H9 (cell line): ENCODE measurements at regions not wholly inside any gene's neighbourhood (a gene's known extent, or its start where the extent isn't known, plus 50 kb on each side); places are given as distances from the start of the nearest gene placed in this dataset.

ENCODE experiments used
- DNase-seq: peaks from one replicate; pipeline ENCODE4 v3.0.0-alpha.2; 2017
- H2AFZ ChIP-seq: one replicate; pipeline ENCODE4 v1.6.1; 2013; ENCODE audit warnings: mild to moderate bottlenecking, low read length, control low read depth, moderate library complexity
- H2AK5ac ChIP-seq: 2 replicates; pipeline ENCODE4 v1.6.1; 2013; ENCODE audit warnings: low read length, control low read depth, mixed read lengths; ENCODE audit not compliant: insufficient read length
- H2BK120ac ChIP-seq: one replicate; pipeline ENCODE4 v1.6.1; 2013; ENCODE audit warnings: low read depth, mild to moderate bottlenecking, low read length, control low read depth, inconsistent platforms; ENCODE audit not compliant: poor library complexity, severe bottlenecking
- H2BK12ac ChIP-seq: 2 replicates; pipeline ENCODE4 v1.6.1; 2013; ENCODE audit warnings: low read length, control low read depth, mixed read lengths, low read depth; ENCODE audit not compliant: insufficient read length
- H2BK15ac ChIP-seq: 2 replicates; pipeline ENCODE4 v1.6.1; 2013; ENCODE audit warnings: low read depth, low read length, control low read depth
- H2BK20ac ChIP-seq: one replicate; pipeline ENCODE4 v1.6.1; 2013; ENCODE audit warnings: low read depth, mild to moderate bottlenecking, low read length, control low read depth, inconsistent platforms; ENCODE audit not compliant: poor library complexity, severe bottlenecking
- H2BK5ac ChIP-seq: 2 replicates; pipeline ENCODE4 v1.6.1; 2013; ENCODE audit warnings: low read length, control low read depth, mixed read lengths; ENCODE audit not compliant: insufficient read length
- H3K14ac ChIP-seq: 2 replicates; pipeline ENCODE4 v1.6.1; 2013; ENCODE audit warnings: low read length, control low read depth; ENCODE audit not compliant: insufficient read depth
- H3K18ac ChIP-seq: 2 replicates; pipeline ENCODE4 v1.6.1; 2013; ENCODE audit warnings: low read depth, mild to moderate bottlenecking, mixed read lengths, low read length, control low read depth; ENCODE audit not compliant: insufficient read length
- H3K23ac ChIP-seq: 2 replicates; pipeline ENCODE4 v1.6.1; 2013; ENCODE audit warnings: low read length, control low read depth, mixed read lengths, low read depth; ENCODE audit not compliant: insufficient read length
- H3K23me2 ChIP-seq: 2 replicates; pipeline ENCODE4 v1.6.1; 2013; ENCODE audit warnings: low read depth, mild to moderate bottlenecking, mixed read lengths, low read length, control low read depth; ENCODE audit not compliant: insufficient read length, poor library complexity, severe bottlenecking
- H3K27ac ChIP-seq: 2 replicates; pipeline ENCODE4 v1.5.1; 2013; ENCODE audit warnings: low read length, control low read depth, mixed read lengths, low read depth; ENCODE audit not compliant: insufficient read length
- H3K27me3 ChIP-seq: 2 replicates; pipeline ENCODE4 v1.6.1; 2013; ENCODE audit warnings: low read length, control low read depth, inconsistent platforms; ENCODE audit not compliant: insufficient read depth
- H3K4ac ChIP-seq: 2 replicates; pipeline ENCODE4 v1.6.1; 2013; ENCODE audit warnings: low read depth, mild to moderate bottlenecking, control low read depth, inconsistent platforms, low read length, moderate library complexity
- H3K4me1 ChIP-seq: 2 replicates; pipeline ENCODE4 v1.6.1; 2013; ENCODE audit warnings: low read length, control low read depth, inconsistent platforms; ENCODE audit not compliant: insufficient read depth
- H3K4me2 ChIP-seq: 2 replicates; pipeline ENCODE4 v1.6.1; 2013; ENCODE audit warnings: low read length, control low read depth, mixed read lengths; ENCODE audit not compliant: insufficient read length, insufficient read depth
- H3K56ac ChIP-seq: 2 replicates; pipeline ENCODE4 v1.6.1; 2013; ENCODE audit warnings: low read depth, mild to moderate bottlenecking, mixed read lengths, low read length, control low read depth; ENCODE audit not compliant: insufficient read length
- H3K79me1 ChIP-seq: 2 replicates; pipeline ENCODE4 v1.6.1; 2013; ENCODE audit warnings: low read depth, mild to moderate bottlenecking, moderate library complexity, low read length, control low read depth, inconsistent platforms; ENCODE audit not compliant: insufficient read depth, poor library complexity, severe bottlenecking
- H3K79me2 ChIP-seq: 2 replicates; pipeline ENCODE4 v1.6.1; 2013; ENCODE audit warnings: low read length, control low read depth, inconsistent platforms; ENCODE audit not compliant: insufficient read depth
- H3K9ac ChIP-seq: 2 replicates; pipeline ENCODE4 v1.6.1; 2013; ENCODE audit warnings: low read length, control low read depth, mixed read lengths; ENCODE audit not compliant: insufficient read length; ENCODE audit errors: extremely low read depth
- H3K9me3 ChIP-seq: one replicate; pipeline ENCODE4 v1.6.1; 2013; ENCODE audit warnings: low read depth, low read length, inconsistent platforms; ENCODE audit not compliant: control insufficient read depth
- H3T11ph ChIP-seq: one replicate; pipeline ENCODE4 v1.6.1; 2013; ENCODE audit warnings: mild to moderate bottlenecking, low read length, control low read depth, inconsistent platforms
- H4K20me1 ChIP-seq: one replicate; pipeline ENCODE4 v1.6.1; 2013; ENCODE audit not compliant: control insufficient read depth, insufficient read length, insufficient read depth
- H4K5ac ChIP-seq: 2 replicates; pipeline ENCODE4 v1.6.1; 2013; ENCODE audit warnings: low read depth, mild to moderate bottlenecking, mixed read lengths, low read length, control low read depth; ENCODE audit not compliant: insufficient read length
- H4K8ac ChIP-seq: replicated peaks from 2 replicates; pipeline ENCODE4 v1.6.1; 2013; ENCODE audit warnings: low read length, control low read depth, mixed read lengths, low read depth; ENCODE audit not compliant: insufficient read length
- H4K91ac ChIP-seq: 2 replicates; pipeline ENCODE4 v1.6.1; 2013; ENCODE audit warnings: low read depth, mild to moderate bottlenecking, moderate library complexity, mixed read lengths, low read length, control low read depth; ENCODE audit not compliant: insufficient read length
- H3K27ac Mint-ChIP-seq, 3 experiments: 2 replicates in 2 of 3; 3 replicates in 1 of 3; pipeline ENCODE4 v1.8.0; 2020 to 2021; ENCODE audit warnings: mixed read lengths in 3 of 3, mild to moderate bottlenecking in 1 of 3, moderate library complexity in 1 of 3
- H3K27me3 Mint-ChIP-seq: 2 replicates; pipeline ENCODE4 v1.8.0; 2021; ENCODE audit warnings: low read depth, mild to moderate bottlenecking, moderate library complexity, mixed read lengths
- H3K36me3 Mint-ChIP-seq, 3 experiments: 2 replicates in 2 of 3; 3 replicates in 1 of 3; pipeline ENCODE4 v1.8.0; 2020 to 2021; ENCODE audit warnings: low read depth in 3 of 3, mixed read lengths in 3 of 3; ENCODE audit not compliant: insufficient read depth in 1 of 3
- H3K4me1 Mint-ChIP-seq, 2 experiments: 2 replicates each; pipeline ENCODE4 v1.8.0; 2020; ENCODE audit warnings: mixed read lengths in 2 of 2
- H3K4me3 Mint-ChIP-seq, 2 experiments: 2 replicates in 1 of 2; 3 replicates in 1 of 2; pipeline ENCODE4 v1.8.0; 2020 to 2021; ENCODE audit warnings: mild to moderate bottlenecking in 2 of 2, mixed read lengths in 2 of 2, moderate library complexity in 1 of 2
- H3K9me3 Mint-ChIP-seq, 2 experiments: 2 replicates in 1 of 2; 3 replicates in 1 of 2; pipeline ENCODE4 v1.8.0; 2020; ENCODE audit warnings: mild to moderate bottlenecking in 2 of 2, mixed read lengths in 2 of 2, moderate library complexity in 1 of 2
- WGBS: extraction: QIAGEN DNeasy Blood & Tissue Kit; methylation state at CpG from one replicate; pipeline ENCODE4 v1.1.7; 2013; ENCODE audit warnings: missing lambda C conversion rate, low lambda C conversion rate, mixed read lengths; ENCODE audit not compliant: insufficient read length; ENCODE audit errors: extremely low coverage; 5-methylcytosine and 5-hydroxymethylcytosine counted together
- TF ChIP-seq, protein P1 (sequence below): fragments of 200-600 bp; sonication (generic); conservative IDR thresholded peaks from 3 replicates; pipeline ENCODE4 v1.8.0; 2021; ENCODE audit warnings: antibody characterized with exemption, mild to moderate bottlenecking

DNA sequence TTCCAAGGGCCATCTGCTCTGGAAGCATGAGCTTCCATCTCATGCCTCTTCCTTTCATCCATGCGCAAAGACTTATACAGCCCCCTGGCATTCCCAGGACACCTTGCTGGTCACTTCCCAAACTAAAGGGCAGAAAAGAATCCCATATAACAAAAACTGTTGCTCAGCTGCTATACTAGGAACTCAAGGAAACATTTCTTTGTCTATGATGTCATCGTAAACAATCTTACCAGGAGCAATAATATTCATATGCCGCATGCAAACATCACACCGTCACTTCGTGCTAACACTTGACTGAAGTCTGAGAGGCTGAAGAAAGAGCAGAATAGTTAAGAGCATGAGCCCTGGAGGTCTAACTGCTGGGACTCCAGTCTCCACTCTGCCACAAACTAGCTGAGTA is 50.5 kb upstream of the CDKN3 start:
- peaks cover 23 to 28% of the 10 kb centered on the region in 2 experiments for H3K4me1 Mint-ChIP-seq
- H4K91ac ChIP-seq: no peak overlapping the region
- H2BK12ac ChIP-seq: no peak overlapping the region
- H3K4ac ChIP-seq: no peak overlapping the region
- H3K27ac Mint-ChIP-seq: no peak overlapping the region
- H2AFZ ChIP-seq: no peak overlapping the region
- H3K27me3 Mint-ChIP-seq: no peaks in the 10 kb centered on the region; the same call in 1 of the 2 replicates
- H3K4me1 ChIP-seq: peaks cover 5% of the 10 kb centered on the region
- no peak overlapping the region for H2BK15ac ChIP-seq
- TF ChIP-seq, protein P1, sequence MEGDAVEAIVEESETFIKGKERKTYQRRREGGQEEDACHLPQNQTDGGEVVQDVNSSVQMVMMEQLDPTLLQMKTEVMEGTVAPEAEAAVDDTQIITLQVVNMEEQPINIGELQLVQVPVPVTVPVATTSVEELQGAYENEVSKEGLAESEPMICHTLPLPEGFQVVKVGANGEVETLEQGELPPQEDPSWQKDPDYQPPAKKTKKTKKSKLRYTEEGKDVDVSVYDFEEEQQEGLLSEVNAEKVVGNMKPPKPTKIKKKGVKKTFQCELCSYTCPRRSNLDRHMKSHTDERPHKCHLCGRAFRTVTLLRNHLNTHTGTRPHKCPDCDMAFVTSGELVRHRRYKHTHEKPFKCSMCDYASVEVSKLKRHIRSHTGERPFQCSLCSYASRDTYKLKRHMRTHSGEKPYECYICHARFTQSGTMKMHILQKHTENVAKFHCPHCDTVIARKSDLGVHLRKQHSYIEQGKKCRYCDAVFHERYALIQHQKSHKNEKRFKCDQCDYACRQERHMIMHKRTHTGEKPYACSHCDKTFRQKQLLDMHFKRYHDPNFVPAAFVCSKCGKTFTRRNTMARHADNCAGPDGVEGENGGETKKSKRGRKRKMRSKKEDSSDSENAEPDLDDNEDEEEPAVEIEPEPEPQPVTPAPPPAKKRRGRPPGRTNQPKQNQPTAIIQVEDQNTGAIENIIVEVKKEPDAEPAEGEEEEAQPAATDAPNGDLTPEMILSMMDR: no peak
- WGBS: no CpG with 5 or more reads among the region's 5 CpGs
- H3K23me2 ChIP-seq: no peaks in the 10 kb centered on the region
- H3K14ac ChIP-seq: no peak overlapping the region
- no peak overlapping the region for H2BK120ac ChIP-seq
- no peaks in the 10 kb centered on the region; a peak in 1 of 5 replicates for H3K9me3 Mint-ChIP-seq
- H3T11ph ChIP-seq: no peak overlapping the region
- DNase-seq: no peak
- no peak overlapping the region for H3K27ac ChIP-seq
- H3K18ac ChIP-seq: no peak overlapping the region
- H2BK5ac ChIP-seq: no peak overlapping the region
- no peak overlapping the region for H4K8ac ChIP-seq
- no peak overlapping the region for H3K23ac ChIP-seq
- H3K9me3 ChIP-seq: no peaks in the 10 kb centered on the region
- H3K4me3 Mint-ChIP-seq: no peak overlapping the region
- no peak overlapping the region for H3K4me2 ChIP-seq
- no peak overlapping the region for H3K56ac ChIP-seq
- no peak overlapping the region for H4K5ac ChIP-seq
- H4K20me1 ChIP-seq: no peaks in the 10 kb centered on the region
- H3K9ac ChIP-seq: no peak overlapping the region
- H2BK20ac ChIP-seq: no peak overlapping the region
- no peaks in the 10 kb centered on the region for H3K36me3 Mint-ChIP-seq
- H3K27me3 ChIP-seq: no peaks in the 10 kb centered on the region
- H2AK5ac ChIP-seq: no peak overlapping the region
- no peaks in the 10 kb centered on the region for H3K79me2 ChIP-seq
- H3K79me1 ChIP-seq: no peaks in the 10 kb centered on the region
